ENCODE measurements at regions not wholly inside any gene's neighbourhood (a gene's known extent, or its start where the extent isn't known, plus 50 kb on each side); places are given as distances from the start of the nearest gene placed in this dataset.

GRCh38 chr5:74112372-74113195, 486.6 kb downstream of the ARHGEF28 start:
- DNase-seq (ENCODE audit: extremely low read depth, low read depth), result no peak

GRCh38 chr5:74111764-74112163, 485.8 kb downstream of the ARHGEF28 start:
- DNase-seq (ENCODE audit: extremely low read depth, low read depth), result no peak

More at GRCh38 chr5:74112372-74113195, 486.6 kb downstream of the ARHGEF28 start:
- no peak for TF ChIP-seq CTCF (IDR thresholded peaks at IDR 0.05; ENCODE audit: low read depth, low read length)

GRCh38 chr5:74109344-74109743, 483.3 kb downstream of the ARHGEF28 start:
- no peak for TF ChIP-seq CTCF (IDR thresholded peaks at IDR 0.05; ENCODE audit: low read depth, low read length)
- DNase-seq (ENCODE audit: extremely low read depth, low read depth), result no peak

More at GRCh38 chr5:74111764-74112163, 485.8 kb downstream of the ARHGEF28 start:
- no peak for TF ChIP-seq CTCF (IDR thresholded peaks at IDR 0.05; ENCODE audit: low read depth, low read length)

- TF ChIP-seq CTCF (IDR thresholded peaks at IDR 0.05; ENCODE audit: low read depth, low read length), result no peak
Measured at GRCh38 chr5:74107899-74108298, 481.9 kb downstream of the ARHGEF28 start.

GRCh38 chr5:74105126-74105780, 479.3 kb downstream of the ARHGEF28 start:
- DNase-seq (ENCODE audit: extremely low read depth, low read depth), result no peak
- TF ChIP-seq CTCF (IDR thresholded peaks at IDR 0.05; ENCODE audit: low read depth, low read length), result no peak

More at GRCh38 chr5:74107899-74108298, 481.9 kb downstream of the ARHGEF28 start:
- DNase-seq (ENCODE audit: extremely low read depth, low read depth), result no peak

- TF ChIP-seq CTCF (IDR thresholded peaks at IDR 0.05; ENCODE audit: low read depth, low read length), result no peak
- no peak for DNase-seq (ENCODE audit: extremely low read depth, low read depth)
Measured at GRCh38 chr5:74103131-74104023, 477.4 kb downstream of the ARHGEF28 start.

Data from AG09319 (cell line).